Fibroblast of skin of left biceps (primary cell): ENCODE measurements at regions not wholly inside any gene's neighbourhood (a gene's known extent, or its start where the extent isn't known, plus 50 kb on each side); places are given as distances from the start of the nearest gene placed in this dataset.
A peak's percentile ranks its signal among the peaks of the same experiment; 100 is the strongest.
"Not testable (repeated sequence)": the region's sequence is repeated elsewhere in the genome, so short reads cannot be mapped to it uniquely, and the experiment has no call there.

Experiments used
- DNase-seq, 2 experiments: peaks; one replicate each; pipeline ENCODE4 v3.0.0-alpha.2; 2013; ENCODE audit warnings: low read depth in 2 of 2

DNA sequence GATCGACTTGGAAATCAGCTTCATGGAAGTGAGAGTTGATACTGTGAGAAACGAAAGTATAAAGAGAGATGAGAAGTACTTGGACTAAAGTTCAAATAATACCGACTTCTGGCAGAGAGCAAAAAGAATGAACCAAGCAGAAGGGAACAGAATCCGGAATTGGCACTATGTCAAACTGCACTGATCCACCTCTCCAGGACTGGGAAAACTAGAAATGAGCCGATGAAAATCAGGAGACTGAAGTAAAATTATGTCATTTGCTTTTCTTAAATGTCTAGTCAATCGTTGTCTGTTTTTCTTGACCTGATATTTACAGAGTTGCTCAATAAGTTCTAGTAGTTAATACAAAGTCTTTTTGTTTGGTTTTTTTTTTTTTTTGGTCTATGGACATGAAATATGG, 163.0 kb upstream of the FOXG1 start:
- no peak for DNase-seq

DNA sequence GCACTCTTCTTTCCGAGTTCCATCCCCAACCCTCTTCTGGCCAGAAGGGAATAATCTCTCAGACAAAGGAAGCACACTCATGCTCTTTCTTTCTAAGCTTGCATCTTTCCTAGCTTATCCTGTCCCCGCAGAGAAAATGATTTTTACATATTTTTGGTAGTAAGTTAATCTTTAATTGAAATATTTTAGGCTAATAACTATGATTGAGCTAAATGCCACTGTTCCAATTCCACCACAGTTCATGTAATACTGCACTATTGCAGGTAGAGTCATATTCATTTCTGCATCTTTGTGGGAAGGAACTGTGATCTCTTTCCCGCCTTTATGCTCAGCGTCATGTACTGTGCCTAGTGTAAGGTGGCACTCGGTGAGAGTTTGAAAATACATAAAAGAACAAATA, 158.9 kb upstream of the FOXG1 start:
- DNase-seq: no peak

DNA sequence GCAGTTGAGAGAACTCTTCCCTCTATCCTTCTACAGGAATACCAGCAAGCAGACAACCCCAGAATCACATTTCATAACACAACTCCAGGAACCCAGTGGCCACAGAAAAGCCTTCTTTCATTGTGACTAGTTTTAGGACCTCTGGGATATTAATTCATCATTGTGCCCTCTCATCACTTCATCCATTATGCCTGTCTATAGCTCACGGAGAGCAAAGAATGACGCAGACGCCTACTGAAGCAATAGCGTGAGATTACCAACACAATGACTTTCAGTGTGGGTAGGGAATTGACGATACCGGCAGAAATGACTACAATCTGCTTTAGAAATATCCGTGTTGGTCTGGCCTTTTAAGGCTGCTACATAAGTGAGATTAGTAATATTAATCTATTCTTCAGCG, 158.1 kb upstream of the FOXG1 start:
- DNase-seq: no peak

DNA sequence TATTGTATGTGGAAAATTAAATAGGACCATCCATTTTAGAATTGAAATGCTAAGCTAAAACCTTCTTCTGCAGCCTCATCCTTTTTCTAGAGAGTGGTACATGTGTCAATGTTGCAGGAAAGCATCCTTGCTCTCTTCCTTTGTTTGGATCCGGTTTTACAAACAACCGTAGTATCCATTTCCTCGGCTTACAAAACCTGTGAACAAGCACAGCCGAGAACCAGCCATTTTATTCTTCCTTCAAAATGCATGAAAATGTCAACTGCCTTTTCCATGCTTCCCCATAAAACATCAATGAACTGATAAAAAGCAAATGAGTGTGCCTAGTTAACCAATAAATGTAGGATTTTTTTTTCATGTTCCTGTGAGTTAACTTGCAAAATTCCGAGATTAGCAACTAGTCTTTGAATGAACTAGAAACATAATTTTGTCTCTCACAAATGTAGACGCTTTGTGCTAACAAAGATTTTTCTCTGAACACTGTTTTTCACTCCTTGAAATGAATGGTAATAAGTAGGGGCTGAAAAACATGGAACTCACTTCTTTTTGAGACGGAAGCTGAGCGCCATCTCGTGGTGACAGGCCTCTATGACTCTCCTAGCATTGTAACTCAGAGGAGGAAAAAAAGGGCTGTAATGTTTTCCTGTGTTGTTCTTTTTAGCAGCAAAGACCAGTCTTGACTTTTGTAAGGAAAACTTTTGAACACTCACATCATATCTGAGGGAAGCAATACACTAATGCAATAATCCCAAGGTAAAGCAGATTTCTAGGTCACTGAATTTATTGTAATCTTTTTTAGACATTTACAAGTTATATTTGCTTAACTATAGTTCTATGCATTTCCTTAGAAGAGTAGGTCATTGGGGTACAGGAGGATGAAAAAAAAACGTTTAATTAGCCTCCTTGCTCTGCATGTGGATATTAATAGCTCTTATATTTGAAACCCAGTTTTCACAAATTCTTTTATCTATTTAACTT, 157.4 kb upstream of the FOXG1 start:
- peak; percentile 17 to 30 for DNase-seq

DNA sequence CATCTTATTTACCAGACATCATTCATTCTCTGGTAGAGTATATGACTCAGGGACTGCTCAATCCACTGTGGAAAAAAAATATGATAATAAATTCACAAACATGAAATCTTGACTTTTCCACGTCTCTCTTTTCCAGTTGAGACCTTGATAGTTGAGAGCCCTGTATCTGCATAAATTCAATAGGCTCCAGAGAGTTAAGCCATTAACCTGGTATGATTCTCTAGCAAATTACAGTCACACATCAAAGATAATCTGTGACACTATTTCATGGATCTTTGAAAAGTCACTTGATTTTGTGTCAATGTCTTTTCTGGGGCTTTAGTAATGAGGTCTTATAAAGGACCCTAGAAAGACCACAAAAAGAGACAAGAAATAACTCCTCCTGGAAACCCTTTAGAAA, 154.2 kb upstream of the FOXG1 start:
- no peak for DNase-seq

DNA sequence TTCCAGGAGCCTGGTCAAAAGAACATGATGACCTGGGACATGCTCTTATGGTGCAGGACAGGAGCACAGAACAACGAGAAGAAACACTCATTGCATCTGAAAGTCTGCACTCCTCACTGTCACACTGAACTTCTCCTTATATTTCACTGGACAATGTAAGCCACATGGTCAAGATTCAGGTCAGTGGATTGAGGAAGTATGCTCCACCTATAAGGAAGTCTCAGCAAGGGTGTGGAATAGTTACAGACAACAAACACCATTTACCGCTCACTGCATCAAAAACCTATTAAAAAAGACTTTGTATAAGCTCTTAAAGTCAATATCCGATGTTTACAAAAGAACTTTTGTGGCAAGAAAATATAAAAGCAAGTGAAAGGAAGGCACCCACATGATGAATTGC, 153.1 kb upstream of the FOXG1 start:
- DNase-seq: no peak

DNA sequence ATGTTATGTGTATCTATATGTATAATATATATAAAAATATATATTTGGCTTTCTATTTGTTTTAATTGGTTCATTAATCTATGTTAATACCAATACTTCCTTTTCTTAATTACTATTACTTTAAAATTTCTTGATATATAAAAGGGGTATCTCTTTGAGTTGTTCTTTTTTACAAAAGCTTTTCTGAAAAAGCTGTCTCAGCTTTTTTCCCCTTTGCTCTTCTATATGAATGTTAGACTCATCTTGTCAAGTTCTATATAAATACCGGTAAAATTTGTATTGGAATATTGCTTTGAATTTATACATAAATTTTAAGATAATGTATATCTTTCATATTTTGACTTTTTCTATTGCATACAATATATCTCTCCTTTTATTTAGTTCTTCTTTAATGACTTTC, 139.8 kb upstream of the FOXG1 start:
- DNase-seq: no peak

DNA sequence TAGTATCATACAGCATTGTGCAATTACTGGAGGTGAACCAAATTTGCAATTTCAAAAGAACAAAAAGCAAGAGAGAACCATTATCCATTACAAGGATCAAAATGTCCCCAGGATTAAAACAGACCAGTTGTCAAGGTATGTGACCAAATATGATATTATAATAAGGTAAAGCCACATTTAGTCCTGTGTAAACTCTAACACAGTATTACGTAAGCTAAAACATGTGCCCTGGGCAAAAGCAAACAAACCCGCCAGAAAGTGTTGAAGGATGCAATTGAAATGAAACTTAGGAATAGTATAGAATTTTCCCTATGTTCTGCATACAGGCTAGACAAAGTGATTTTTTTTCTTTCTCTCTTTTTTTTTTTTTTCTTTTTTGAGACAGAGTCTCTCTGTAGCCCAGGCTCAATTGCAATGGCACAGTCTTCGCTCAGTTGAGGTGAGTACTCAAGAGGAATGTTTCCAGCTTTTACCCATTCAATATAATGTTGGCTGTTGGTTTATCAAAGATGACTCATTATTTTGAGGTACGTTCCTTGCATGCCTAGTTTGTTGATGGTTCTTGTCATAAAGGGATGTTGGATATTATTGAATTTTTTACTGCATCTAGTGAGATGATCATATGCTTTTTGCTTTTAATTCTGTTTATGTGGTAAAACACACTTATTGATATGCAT, 137.1 kb upstream of the FOXG1 start:
- DNase-seq: no peak

DNA sequence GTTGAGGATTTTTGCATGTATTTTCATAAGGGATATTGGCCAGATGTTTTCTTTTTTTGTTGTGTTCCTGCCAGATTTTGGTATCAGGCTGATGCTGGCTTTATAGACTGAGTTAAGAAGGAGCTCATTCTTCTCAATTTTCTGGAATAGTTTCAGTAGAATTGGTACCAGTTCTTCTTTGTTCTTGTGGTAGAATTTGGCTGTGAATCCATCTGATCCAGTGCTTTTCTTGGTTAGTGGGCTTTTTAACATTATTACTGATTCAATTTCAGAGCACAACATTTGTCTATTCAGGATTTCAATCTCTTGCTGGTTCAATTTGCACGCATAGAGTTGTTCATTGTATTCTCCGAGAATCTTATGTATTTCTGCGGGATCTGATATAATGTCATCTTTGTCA, 136.5 kb upstream of the FOXG1 start:
- DNase-seq: no peak

DNA sequence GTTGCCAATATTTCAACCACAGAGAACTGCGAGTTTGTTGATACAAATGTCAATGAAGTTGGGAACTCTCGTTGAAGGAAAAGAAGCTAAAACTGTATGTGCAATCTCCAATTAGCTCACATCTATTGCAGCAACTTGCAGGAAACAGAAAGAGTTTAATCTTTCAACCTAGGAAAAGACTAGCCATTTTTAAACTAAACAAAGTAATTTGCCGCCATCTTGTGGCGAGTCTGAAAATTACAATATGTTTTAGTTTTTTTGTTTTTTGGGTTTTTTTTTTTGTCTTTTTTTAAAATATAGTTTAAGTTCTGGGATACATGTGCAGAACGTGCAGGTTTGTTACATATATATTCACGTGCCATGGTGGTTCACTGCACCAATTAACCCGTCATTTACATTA, 131.2 kb upstream of the FOXG1 start:
- DNase-seq: peak; percentile 15 to 17

DNA sequence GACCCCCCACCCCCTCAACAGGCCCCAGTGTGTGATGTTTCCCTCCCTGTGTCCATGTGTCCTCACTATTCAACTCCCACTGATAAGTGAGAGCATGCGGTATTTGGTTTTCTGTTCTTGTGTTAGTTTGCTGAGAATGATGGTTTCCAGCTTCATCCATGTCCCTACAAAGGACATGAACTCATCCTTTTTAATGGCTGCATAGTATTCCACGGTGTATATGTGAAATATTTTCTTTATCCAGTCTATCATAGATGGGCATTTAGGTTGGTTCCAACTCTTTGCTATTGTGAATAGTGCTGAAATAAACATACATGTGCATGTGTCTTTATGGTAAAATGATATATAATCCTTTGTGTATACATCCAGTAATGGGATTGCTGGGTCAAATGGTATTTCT, 130.8 kb upstream of the FOXG1 start:
- DNase-seq: not testable (repeated sequence)

DNA sequence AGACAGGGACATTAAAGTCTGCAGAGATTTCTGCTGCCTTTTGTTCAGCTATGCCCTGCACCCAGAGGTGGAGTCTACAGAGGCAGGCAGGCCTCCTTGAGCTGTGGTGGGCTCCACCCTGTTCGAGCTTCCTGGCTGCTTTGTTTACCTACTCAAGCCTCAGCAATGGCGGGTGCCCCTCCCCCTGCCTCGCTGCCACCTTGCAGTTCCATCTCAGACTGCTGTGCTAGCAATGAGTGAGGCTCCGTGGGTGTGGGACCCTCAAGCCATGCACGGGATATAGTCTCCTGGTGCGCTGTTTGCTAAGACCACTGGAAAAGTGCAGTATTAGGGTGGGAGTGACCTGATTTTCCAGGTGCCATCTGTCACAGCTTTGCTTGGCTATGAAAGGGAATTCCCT, 125.4 kb upstream of the FOXG1 start:
- DNase-seq: not testable (repeated sequence)

DNA sequence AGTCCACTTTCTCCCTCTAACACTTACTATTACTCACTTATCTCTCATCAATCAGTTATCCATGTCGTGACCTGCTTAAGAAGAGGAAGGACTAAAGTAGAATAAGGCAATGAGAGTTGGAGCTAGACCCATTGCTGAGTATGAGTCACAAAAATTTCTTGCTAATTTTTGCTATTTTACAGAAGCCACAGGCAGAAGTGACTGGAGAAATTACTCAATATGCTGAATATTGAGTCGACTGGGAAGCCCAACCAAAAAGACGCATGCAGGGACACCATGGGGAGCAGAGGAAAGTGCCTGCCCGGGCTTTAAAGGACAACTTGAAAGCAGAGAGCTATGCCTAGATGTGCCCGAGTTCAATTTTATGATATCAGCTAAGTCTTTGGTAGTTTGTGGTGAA, 115.4 kb upstream of the FOXG1 start:
- peak; percentile 37 to 41 for DNase-seq

DNA sequence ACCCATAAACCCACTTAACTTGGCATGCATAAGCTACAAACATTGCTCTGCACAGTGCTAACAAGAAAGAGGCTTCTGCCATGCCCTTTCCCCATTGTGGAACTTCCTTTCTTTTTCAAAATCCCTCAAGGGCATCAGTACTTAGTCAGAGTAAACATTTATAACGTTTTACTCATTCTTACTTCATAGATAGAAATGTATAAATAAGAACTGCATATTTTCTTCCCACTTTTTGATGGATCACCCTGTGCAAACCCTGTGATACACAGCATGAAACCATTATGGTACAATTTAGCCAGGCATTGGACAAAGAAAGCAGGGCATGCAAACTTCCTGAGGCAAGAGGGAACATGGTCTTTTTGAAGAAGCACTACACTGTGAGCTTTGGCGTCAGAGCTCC, 113.8 kb upstream of the FOXG1 start:
- DNase-seq: peak; percentile 21 to 23

DNA sequence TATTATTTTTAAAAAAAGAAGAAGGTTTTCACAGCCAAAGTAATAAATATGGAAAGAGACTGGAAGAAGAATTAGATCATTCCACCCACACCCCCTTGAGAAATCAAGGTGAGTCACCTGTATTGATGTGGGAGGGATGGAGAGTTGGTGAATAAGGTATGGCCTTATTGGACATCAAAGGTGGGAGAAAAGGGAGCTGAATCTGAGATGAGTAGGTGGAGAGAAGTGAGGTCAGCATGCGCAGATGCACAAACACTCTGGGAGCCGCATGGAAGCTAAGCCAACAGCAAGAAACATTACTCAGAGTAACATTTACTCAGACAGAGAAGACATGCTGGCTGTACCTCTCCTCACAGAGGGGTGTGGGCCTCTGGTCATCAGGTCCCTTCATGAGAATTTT, 113.1 kb upstream of the FOXG1 start:
- DNase-seq: no peak

DNA sequence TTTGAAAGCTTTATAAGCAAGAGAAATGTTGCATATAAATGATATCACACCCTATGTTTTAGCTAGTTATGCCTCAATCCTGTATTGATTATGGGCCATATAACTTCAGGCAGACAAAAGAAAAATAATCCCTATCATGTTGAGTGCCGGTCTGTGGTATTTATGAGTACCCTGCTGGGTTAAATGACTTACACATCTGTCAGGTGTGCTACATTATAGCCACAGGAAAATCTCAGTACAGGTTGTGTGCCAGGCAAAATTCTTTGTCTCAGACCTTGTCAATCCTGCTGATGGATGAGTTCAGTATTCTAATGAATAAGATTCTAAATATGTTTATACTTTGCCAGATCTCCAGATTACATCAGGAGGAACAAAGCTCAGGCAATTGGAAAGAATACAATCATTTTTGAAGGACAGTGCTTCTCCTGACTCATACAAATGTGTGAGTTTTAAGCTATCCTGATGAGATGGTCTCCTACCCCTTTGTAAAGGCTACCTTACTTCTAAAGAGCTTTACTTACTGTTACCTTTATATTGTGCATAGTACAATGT, 109.8 kb upstream of the FOXG1 start:
- DNase-seq: no peak

DNA sequence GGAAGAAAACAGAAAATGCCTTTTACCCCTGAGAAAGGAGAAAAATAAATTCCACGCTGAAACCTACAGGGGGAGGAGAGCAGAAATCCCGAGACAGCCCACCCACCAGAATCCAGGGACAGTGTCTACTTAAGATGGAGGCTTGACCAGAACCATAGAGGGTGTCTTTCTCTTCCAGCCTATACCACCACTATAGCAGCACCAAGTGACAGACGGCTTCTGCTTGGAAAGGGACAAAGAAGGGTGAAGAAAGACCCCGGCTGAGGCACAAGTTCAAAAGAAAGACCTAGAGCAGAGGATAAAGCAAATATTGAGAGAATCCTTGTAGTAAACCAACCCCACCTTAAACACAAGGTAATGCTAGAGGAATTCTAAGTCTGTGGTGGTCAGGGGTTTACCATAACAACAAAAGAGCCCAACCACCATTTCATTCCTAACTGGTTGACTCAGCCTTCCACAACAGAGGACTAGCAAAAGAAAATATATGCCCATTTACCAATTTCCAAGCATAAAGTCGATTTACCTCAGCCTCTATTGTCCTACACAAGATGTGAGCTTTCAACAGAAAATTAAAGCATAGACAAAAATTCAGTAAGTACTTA, 105.3 kb upstream of the FOXG1 start:
- peak; percentile 66 to 74 for DNase-seq

DNA sequence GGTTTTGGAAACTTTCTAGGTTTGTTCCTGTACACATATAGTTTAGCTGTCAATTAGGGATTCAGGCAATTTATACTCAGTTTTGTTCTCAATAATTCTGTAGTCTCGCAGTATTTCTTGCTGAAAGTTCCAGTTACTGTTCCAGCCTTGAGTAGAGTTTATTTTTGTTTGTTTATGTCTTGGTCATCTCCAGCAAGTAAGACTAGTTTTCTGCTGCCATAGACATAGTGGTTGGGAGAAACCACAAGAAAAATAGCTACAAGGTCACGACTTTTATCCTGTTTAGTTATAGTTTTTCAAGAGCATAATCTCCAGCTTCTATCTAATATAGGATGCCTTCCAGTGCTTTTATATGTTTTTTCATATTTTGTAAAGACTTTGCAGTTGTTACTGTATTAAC, 99.6 kb upstream of the FOXG1 start:
- no peak for DNase-seq

DNA sequence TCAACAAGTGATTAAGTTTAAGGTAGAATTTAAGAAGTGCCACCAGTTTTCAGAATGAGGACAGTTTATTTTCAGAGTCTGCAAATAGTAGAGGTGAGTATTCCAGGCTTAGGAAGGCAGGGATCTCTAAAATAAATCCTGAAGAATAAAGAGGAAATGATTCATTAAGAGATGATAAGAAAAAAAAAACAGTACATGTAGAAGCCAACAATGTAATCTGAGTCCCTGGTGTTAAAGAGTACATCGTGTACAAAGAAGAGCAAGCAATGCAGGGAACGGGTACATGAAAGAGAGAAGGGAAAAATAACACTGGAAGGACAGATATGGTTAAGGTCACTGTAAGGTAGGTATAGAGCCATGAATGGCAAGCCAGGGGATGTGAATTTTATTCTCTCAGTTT, 95.2 kb upstream of the FOXG1 start:
- DNase-seq: no peak

DNA sequence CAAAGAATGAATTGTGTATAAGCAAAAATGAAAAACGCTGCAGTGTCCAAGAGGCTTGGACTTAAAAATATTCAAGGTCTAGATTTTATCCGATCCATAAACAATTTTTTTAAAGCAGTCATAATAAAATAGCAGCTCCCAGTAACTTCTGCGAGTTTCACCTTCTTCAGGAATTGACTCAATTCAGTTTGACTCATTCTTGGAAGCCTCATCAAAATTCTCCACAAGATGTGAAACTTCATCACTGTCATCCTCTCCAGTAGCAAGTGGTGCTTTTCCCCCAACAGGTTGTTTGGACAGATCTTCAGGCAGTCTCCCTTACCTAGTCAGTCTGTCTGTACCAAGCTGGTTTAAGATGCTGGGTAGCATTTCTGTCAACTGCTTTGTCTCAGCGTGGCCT, 93.5 kb upstream of the FOXG1 start:
- DNase-seq: no peak

DNA sequence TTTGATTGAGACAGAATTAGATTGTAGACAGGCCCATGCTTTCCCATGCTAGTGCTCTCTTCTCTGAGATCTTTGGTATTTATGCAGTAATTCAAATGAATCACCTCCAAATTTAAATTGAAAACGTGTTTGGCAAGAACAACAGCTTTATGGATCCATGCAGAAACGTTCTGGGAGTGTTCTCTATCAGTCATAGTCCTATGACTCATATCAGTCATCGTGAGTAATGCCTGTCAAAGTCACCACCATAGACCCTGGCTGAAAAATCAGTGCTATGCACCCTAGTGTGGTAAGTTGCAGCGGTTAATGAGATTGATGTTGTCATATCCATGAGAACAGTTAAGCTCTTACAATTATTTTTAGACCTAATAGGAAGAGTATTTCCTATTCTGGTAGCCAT, 90.1 kb upstream of the FOXG1 start:
- DNase-seq: peak; percentile 36 to 40

DNA sequence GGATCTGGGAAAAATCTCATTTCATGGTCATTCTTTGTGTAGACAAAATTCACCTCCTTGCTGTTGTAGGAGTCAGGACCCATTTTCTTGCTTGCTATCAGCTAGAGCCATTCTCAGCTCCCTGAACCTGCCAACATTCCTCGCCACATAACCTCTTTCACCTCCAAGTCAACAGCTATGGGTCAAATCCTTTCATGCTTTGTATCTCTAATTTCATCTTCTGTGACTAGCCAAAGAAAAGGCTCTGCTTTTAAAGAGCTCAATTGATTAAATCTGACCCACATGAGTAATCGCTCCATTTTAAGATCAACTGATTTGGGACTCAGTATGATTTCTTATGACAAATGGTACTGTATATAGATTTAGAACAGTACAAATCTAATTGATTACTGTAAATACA, 89.2 kb upstream of the FOXG1 start:
- no peak for DNase-seq

DNA sequence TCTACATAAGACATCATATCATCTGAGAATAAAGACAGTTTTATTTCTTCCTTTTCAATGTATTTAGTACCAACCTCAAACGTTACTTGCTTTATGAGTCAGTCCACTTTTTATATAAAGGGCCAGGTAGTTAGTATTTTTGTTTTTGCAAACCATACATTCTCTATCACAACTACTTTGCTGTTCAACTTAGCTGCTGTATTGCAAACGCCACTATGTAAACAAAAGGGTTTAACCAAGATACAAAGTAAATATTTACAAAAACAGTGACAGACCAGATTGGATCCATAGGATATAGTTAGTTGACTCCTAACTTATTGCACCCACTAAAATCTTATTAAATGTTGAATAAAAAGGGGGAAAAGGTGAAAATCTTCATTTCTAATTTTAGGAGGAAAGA, 87.7 kb upstream of the FOXG1 start:
- DNase-seq: no peak
